NCI-H2107 treated with DMSO at 0.1 percent for 48 hours (cell line): ENCODE measurements at regions not wholly inside any gene's neighbourhood (a gene's known extent, or its start where the extent isn't known, plus 50 kb on each side); places are given as distances from the start of the nearest gene placed in this dataset.
A peak's percentile ranks its signal among the peaks of the same experiment; 100 is the strongest.
"Not testable (repeated sequence)": the region's sequence is repeated elsewhere in the genome, so short reads cannot be mapped to it uniquely, and the experiment has no call there.

Source experiments
- DNase-seq: peaks from one replicate; lab custom pipeline; 2025; ENCODE audit not compliant: unreplicated experiment; lab: John Stamatoyannopoulos, UW

- DNase-seq, result no peak
Measured at GRCh38 chr21:35510294-35510693, 461.2 kb upstream of the RUNX1 start.

GRCh38 chr21:35509001-35509704, 460.1 kb upstream of the RUNX1 start:
- no peak for DNase-seq

GRCh38 chr21:35508139-35508888, 459.2 kb upstream of the RUNX1 start:
- DNase-seq, result peak; percentile 28

GRCh38 chr21:35507181-35507759, 458.2 kb upstream of the RUNX1 start:
- no peak for DNase-seq

GRCh38 chr21:35506771-35507170, 457.7 kb upstream of the RUNX1 start:
- no peak for DNase-seq

GRCh38 chr21:35506352-35506751, 457.2 kb upstream of the RUNX1 start:
- no peak for DNase-seq

- no peak for DNase-seq
Measured at GRCh38 chr21:35504951-35505466, 455.9 kb upstream of the RUNX1 start.

GRCh38 chr21:35504277-35504676, 455.2 kb upstream of the RUNX1 start:
- no peak for DNase-seq

GRCh38 chr21:35503671-35504070, 454.6 kb upstream of the RUNX1 start:
- DNase-seq, result no peak

GRCh38 chr21:35502821-35503220, 453.7 kb upstream of the RUNX1 start:
- DNase-seq, result no peak

- DNase-seq, result not testable (repeated sequence)
Measured at GRCh38 chr21:35497522-35497921, 448.4 kb upstream of the RUNX1 start.

- DNase-seq, result no peak
Measured at GRCh38 chr21:35491920-35492678, 443.0 kb upstream of the RUNX1 start.

GRCh38 chr21:35491114-35491513, 442.0 kb upstream of the RUNX1 start:
- no peak for DNase-seq

GRCh38 chr21:35489389-35489980, 440.4 kb upstream of the RUNX1 start:
- peak; percentile 81 for DNase-seq

- no peak for DNase-seq
Measured at GRCh38 chr21:35488946-35489345, 439.8 kb upstream of the RUNX1 start.

- no peak for DNase-seq
Measured at GRCh38 chr21:35485364-35485763, 436.3 kb upstream of the RUNX1 start.

- DNase-seq, result no peak
Measured at GRCh38 chr21:35484851-35485250, 435.7 kb upstream of the RUNX1 start.

- no peak for DNase-seq
Measured at GRCh38 chr21:35484032-35484431, 434.9 kb upstream of the RUNX1 start.

- DNase-seq, result no peak
Measured at GRCh38 chr21:35482933-35483662, 434.0 kb upstream of the RUNX1 start.

- no peak for DNase-seq
Measured at GRCh38 chr21:35482096-35482495, 433.0 kb upstream of the RUNX1 start.
